ENCODE measurements at regions not wholly inside any gene's neighbourhood (a gene's known extent, or its start where the extent isn't known, plus 50 kb on each side); places are given as distances from the start of the nearest gene placed in this dataset.

- no peak for TF ChIP-seq CTCF (IDR thresholded peaks at IDR 0.05; ENCODE audit: insufficient read depth, low read depth, low read length)
- TF ChIP-seq EZH2 (IDR thresholded peaks at IDR 0.05; ENCODE audit: insufficient read depth, low read length) = no peak
Observed at GRCh38 chr11:105393326-105393725, 216.5 kb upstream of the GRIA4 start.
